GM18505 (cell line): ENCODE measurements at regions not wholly inside any gene's neighbourhood (a gene's known extent, or its start where the extent isn't known, plus 50 kb on each side); places are given as distances from the start of the nearest gene placed in this dataset.

ENCODE experiments used
- ATAC-seq: cut with Tn5 transposase; IDR thresholded peaks from one replicate; pipeline ENCODE4 v1.9.1; 2021; ENCODE audit not compliant: unreplicated experiment
- POLR2A ChIP-seq: IDR thresholded peaks from 4 replicates; pipeline ENCODE4 v1.6.1; 2011; ENCODE audit warnings: borderline replicate concordance; ENCODE audit not compliant: insufficient read depth, insufficient read length; ENCODE audit errors: extremely low read depth

DNA sequence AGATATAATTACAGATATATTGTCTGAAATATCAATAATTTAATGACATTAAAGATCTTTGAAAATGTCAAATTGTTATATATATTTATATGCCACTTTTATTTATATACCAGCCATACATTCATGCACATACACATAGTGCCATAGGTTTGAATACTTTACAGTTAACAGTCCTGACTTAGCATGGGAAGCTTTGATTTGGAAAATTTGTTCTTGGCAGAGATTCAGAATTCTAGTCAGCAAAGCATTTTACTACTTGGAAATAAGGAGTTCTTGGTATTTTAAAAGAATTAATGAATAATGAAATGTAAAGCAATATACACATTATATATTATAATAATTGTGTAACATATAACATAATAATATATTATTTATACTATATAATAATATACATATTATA lies 277.0 kb upstream of the PCDH20 start:
- TF ChIP-seq POLR2A, result no peak
- no peak for ATAC-seq

DNA sequence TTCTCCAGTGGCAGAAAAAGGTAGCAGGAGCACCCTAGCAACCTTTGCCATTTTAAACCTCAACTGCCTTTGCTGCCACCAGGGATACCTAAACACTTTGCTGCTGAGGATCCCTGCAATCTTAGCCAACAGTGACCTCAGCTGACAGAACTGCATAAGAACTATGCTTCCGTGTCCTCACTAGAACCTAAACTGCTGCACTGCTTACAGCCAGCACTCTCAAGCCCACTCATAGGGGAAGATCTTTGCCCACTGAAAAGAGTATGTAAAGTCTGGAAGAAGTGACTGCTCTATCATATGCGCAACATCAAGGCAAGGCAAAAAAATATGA lies 270.0 kb upstream of the PCDH20 start:
- TF ChIP-seq POLR2A, result no peak
- ATAC-seq, result no peak

DNA sequence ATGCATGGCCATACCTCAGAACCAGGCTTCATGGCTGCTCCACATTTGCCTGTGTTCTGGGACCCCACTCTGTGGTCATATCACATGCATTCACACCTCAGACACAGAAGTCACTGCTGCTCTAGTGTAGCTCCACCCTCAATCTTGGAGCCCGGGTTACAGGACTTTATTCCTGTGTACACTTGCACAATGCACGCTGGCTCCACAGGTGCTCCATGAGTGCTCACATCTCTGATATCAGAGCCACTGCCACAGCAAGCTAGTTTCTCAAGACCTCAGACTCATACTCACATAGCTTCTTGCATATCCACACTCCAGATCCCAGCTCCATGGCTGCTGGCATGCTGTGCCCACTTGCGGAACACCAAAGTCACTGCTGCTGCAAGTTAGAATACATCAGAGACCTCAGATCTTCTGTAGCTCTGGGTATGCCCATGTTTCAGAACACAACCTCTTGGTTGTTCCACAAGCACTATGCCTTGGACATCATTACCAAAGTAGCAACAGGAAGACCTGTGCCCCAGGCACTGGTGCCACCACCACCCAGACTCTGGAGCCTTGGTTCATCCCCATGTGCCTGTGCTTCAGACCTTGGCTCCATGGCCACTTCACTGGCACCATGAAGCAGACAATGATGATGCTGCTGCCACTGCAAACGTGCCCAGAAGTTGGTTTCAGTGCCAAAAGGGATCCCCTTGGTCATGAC lies 269.5 kb upstream of the PCDH20 start:
- no peak for ATAC-seq

DNA sequence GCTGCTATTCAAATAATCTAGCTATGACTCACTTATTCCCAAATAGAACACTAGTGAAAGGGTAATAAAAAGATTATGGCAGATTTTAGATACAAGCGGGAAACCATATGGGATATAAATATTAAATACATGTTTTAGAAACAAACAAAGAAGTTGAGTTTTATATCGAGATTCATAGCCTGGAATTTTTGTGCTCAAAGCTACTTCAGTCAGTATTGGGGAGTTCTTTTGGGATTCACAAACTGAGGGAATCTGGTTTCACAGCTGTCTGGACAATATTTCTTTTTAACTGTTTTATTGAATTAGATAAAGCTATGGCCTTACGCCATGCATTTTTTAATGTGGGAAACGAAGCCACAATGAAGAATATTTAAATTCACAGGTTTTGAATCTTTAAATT lies 257.1 kb upstream of the PCDH20 start:
- TF ChIP-seq POLR2A, result no peak

More for the DNA sequence above, 269.5 kb upstream of the PCDH20 start:
- TF ChIP-seq POLR2A, result no peak

DNA sequence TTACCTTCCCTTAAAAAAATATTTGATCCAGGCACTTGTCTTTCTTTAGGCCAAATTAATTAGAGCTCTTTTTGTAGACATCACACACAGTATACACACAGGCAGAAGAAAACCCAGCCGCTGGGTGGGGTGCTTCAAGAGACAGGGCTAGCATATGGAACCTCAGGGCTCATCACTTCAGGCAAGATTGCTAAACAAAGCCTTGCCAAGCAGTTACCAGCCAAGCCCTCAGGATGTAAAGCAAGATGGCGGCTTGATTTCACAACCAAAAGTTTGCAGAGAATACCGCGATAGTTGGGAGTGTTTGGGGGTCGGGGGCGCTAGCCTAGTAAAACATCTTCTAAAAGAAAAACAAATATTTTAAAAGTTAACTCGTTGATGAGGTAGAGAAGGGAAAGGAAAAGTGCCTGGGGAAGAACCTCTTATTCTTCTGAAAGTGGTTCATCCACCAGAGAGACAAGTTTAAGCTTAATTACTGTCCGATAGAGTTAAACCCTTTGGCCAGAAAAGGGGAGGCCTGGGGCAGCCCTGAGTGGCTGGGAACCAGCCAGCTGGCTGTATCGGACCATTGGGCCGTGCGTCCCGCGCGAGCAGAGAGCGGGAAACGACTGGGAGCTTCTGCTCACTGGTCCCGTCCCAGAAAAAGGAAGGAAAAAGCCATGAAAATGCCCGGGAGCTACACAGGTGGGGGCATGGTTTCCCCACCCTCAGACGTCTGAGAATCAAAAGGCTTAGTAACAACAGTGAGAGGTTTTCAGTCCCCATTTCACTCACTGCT lies 254.9 kb upstream of the PCDH20 start:
- no peak for ATAC-seq

More for the DNA sequence above, 257.1 kb upstream of the PCDH20 start:
- no peak for ATAC-seq

DNA sequence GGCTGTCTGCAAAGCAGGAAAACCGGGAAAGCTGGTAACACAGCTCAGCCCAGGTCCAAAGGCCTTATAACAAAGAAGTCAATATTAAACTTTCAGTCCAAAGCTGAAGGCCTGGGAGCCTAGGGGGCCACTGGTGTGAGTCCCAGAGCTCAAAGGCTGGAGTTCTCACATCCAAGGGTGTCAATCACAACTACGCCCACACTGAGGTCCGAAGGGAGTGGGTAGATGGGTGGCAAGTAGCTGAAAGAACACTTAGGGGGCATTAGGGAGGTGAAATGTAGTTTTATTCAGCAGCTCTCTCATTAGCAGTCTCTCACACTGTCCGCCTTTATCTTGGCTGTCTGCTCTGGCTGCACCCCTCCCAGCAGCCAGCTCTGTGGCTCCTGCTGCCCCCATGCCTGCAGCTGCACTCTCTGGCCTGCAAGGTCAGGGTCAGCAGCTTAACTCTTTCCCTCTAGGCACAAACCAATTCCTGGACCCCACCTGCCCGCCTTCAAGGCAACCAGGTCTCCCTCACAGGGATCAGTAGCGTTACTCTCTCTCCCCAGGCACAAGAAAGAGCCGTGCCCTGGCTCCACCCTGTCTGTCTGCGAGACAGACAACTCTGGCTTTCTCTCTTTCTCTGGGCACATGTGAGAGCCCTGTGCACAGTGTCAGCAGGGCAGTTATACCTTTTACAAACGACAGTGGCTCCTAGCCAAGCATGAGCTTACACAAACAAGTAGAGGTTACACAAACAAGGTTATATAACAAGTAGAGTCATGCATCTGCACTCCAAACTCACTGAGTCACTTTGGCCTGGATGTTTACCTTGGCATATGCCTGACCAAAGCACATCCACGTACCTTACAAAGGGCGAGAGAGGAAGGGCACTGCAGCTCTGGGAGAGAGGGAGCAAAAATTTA lies 249.4 kb upstream of the PCDH20 start:
- no peak for TF ChIP-seq POLR2A
- ATAC-seq, result no peak

More for the DNA sequence above, 254.9 kb upstream of the PCDH20 start:
- no peak for TF ChIP-seq POLR2A

DNA sequence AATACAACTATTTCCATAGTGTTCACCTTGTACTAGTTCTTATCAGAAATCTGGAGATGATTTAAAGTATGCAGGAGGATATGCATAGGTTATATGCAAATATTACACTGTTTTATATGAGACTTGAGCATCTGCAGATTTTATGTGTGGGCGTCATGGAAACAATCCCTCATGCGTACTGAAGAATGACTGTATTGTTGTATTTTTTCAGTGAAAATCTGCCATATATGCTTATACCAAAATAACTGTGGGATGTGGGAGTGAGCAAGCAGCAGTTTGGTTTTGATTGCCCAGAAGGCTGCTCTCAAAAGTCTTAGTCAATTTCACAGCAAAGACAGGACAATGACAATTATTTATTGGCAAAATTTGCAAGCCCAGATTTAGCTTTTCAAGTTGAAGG lies 238.8 kb upstream of the PCDH20 start:
- no peak for ATAC-seq
- no peak for TF ChIP-seq POLR2A

DNA sequence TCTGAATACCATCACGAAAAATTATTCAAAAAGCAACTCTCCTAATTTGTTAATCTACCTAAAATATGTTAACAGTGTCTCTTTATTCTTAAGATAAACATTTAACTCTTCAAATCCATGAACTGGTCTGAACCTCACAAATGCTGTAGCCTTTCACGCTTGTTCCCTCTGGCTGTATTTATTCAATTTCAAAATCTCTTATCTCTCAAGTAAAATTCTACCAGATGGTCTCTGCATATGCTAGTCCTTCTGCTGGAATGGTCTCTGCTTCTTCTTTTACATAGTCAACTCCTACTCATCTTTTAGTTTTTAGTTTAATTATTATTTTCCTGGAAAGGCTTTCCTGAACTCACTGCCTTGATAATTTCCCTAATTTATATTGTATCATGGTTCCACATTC lies 232.9 kb upstream of the PCDH20 start:
- no peak for ATAC-seq
- TF ChIP-seq POLR2A, result no peak

DNA sequence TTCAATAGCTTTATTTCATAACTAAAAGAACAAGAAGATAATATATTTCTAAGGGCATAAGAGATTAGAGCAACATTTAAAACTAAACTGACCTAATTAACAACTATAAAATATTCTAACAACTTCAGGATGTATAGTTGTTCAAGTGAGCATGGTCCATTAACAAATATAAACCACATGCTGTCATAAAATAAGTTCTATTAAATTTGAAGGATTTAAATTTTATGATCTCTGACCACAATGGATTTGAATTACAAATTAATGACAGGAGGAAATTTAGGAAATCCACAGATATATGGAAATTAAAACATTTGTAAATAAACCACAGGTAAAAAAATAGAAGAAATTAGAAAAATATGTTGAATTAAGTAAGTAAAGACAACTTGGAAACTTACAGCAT lies 196.5 kb upstream of the PCDH20 start:
- ATAC-seq, result no peak
- TF ChIP-seq POLR2A, result no peak

DNA sequence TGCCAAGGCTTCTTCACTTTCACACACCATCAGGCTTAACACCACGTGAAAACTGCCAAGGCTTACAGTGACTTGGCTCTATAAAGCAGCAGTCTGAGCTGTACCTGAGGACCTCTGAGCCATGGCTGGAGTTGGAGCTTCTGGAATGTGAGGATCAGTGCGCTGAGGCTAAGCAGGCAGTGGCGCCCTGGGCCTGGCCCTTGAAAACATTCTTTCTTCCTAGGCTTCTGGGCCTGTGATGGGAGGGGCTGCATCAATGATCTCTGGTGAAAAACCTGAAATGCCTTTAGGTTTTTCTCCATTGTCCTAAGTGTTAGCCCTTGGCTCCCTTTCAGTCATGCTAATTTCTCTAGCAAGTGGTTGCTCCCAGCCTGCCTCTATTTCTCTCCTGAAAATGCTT lies 192.5 kb upstream of the PCDH20 start:
- no peak for TF ChIP-seq POLR2A
- ATAC-seq, result no peak

DNA sequence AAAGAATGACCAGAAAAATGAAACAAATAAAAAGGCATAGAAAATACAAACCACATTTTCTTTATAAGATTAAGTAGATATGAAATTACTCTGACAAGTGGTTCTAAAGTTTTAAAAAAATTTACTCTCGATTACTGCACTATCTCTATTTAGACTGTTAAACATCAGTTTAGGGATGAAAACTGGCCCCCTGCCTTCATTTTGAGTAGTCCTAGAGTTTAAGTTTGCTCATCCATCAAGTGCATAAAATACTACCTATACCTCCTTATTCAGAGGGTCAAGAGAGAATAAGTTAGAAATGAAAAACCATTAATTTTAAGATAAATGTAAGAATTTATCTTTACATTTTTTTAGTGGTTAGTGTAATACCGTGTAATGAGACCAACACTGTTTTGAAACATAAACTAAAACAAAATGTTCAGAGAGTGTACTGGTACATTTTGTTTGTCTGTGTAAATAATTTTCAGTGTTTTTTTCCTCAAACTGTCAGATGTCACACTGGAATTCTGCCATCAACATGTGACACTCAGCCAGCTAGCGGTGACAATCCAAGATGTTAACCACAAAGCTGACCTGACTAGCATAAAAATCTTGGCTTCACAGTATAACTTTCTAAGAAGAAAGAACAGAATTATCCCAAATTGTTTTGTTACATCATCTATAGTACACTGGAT lies 184.8 kb upstream of the PCDH20 start:
- ATAC-seq, result no peak
- no peak for TF ChIP-seq POLR2A

DNA sequence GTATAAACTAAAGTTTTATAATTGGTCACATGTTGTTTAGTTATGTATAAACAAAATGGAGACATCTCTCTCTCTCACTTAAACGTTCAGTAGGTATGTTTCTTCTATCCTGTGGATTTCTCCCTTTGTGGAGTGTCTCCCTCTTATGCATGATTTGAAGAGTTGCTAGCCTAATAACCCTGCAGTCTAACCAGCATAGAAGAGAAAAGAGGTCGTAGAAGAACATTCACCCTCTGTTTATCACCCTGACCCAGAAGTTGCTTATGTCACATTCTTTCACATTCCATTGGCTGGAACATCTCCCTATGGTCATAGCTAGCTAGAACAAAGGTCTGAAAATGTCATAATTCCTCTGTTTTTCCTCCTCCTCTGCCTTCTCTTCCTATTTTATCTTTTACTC lies 176.8 kb upstream of the PCDH20 start:
- no peak for TF ChIP-seq POLR2A
- ATAC-seq, result no peak

DNA sequence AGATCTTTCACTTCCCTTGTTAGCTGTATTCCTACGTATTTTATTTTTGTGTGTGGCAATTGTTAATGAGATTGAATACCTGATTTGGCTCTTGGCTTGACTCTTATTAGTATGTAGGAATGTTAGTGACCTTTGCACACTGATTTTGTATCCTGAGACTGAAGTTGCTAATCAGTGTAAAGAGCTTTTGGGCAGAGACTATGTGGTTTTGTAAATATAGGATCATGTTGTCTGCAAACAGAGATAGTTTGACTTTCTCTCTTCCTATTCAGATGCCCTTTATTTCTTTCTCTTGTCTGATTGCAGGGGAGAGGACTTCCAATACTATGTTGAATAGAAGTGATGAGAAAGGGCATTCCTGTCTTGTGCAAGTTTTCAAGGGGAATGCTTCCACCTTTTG lies 160.3 kb upstream of the PCDH20 start:
- ATAC-seq, result no peak
- TF ChIP-seq POLR2A, result no peak
